Kidney (tissue), 13 donors: ENCODE measurements at regions not wholly inside any gene's neighbourhood (a gene's known extent, or its start where the extent isn't known, plus 50 kb on each side); places are given as distances from the start of the nearest gene placed in this dataset.
"Not testable (repeated sequence)": the region's sequence is repeated elsewhere in the genome, so short reads cannot be mapped to it uniquely, and the experiment has no call there.

Experiments
- DNase-seq, 5 donors: peaks; one replicate each; pipeline ENCODE4 v3.0.0-alpha.2; 2013 to 2020
- FAIRE-seq: peaks from 2 replicates; lab custom pipeline; 2012; peaks lifted over from hg19 to GRCh38; lab: Jason Lieb, UNC
- H3K27ac ChIP-seq, 2 donors: one replicate each; pipeline ENCODE4 v1.7.0; 2013; ENCODE audit warnings: low read depth in 2 of 2, low read length in 2 of 2, inconsistent platforms in 1 of 2
- H3K27me3 ChIP-seq: one replicate; pipeline ENCODE4 v1.7.1; 2013; ENCODE audit warnings: low read length, inconsistent platforms; ENCODE audit not compliant: control insufficient read depth, insufficient read depth
- H3K36me3 ChIP-seq, 3 donors: one replicate each; pipeline versions ENCODE4 v1.7.0 to v1.7.1; 2013; ENCODE audit warnings: low read length in 3 of 3, control low read depth in 1 of 3, inconsistent platforms in 1 of 3; ENCODE audit not compliant: insufficient read depth in 3 of 3, control insufficient read depth in 2 of 3
- H3K4me1 ChIP-seq, 3 donors: one replicate each; pipeline versions ENCODE4 v1.7.0 to v1.7.1; 2013; ENCODE audit warnings: low read length in 3 of 3, inconsistent platforms in 1 of 3, low read depth in 1 of 3; ENCODE audit not compliant: control insufficient read depth in 2 of 3, insufficient read depth in 2 of 3
- H3K4me3 ChIP-seq, 3 donors: one replicate each; pipeline versions ENCODE4 v1.7.0 to v1.8.1; 2013; ENCODE audit warnings: low read length in 3 of 3, control low read depth in 1 of 3, inconsistent platforms in 1 of 3
- H3K9ac ChIP-seq, 3 donors: one replicate each; pipeline versions ENCODE4 v1.7.0 to v1.7.1; 2013; ENCODE audit warnings: low read length in 3 of 3, control low read depth in 1 of 3, inconsistent platforms in 1 of 3
- H3K9me3 ChIP-seq, 3 donors: one replicate each; pipeline versions ENCODE4 v1.7.0 to v1.7.1; 2013; ENCODE audit warnings: low read length in 3 of 3, control low read depth in 1 of 3, inconsistent platforms in 1 of 3; ENCODE audit not compliant: control insufficient read depth in 2 of 3, insufficient read depth in 1 of 3
- CTCF ChIP-seq: IDR thresholded peaks from 3 replicates; pipeline ENCODE4 v1.5.1; 2012; ENCODE audit warnings: mild to moderate bottlenecking, moderate library complexity, borderline replicate concordance; ENCODE audit not compliant: insufficient read depth; ENCODE audit errors: extremely low read depth
- intact Hi-C: fragments of 100-400 bp; cut with DNase I; formaldehyde crosslinking; loops from one replicate; pipeline ENCODE4 v1.11.1; 2022
- donor health status: control.
- donor health status: control.
- donor health status: control.
- donor health status: control.
- donor health status: control.
- donor health status: DM: yes; HTN: yes; CAD: no.
- donor health status: Normal renal cell carcinoma (clear cell type).

- Histone ChIP-seq H3K9me3 (peaks cover 0 to 17% (median 4%) of the 10 kb centered on the region in 3 donors), H3K4me3 (no peak overlapping the region), H3K4me1 (no peaks in the 10 kb centered on the region), H3K27ac (no peak overlapping the region), H3K27me3 (no peaks in the 10 kb centered on the region), H3K36me3 (no peaks in the 10 kb centered on the region), H3K9ac (no peak overlapping the region)
- FAIRE-seq (no peak), DNase-seq (no peak)
- TF ChIP-seq CTCF: no peak
- intact Hi-C loops: no loop called here
Measured at GRCh38 chr5:33136785-33137184, 304.0 kb upstream of the TARS1 start.

GRCh38 chr5:33138145-33138544, 302.6 kb upstream of the TARS1 start:
- DNase-seq, H3K4me1 ChIP-seq, H3K9ac ChIP-seq, H3K36me3 ChIP-seq, H3K27ac ChIP-seq, H3K4me3 ChIP-seq, intact Hi-C loops, H3K27me3 ChIP-seq, FAIRE-seq: not testable (repeated sequence)
- peaks cover 0 to 12% (median 4%) of the 10 kb centered on the region in 3 donors for H3K9me3 ChIP-seq

- no peaks in the 10 kb centered on the region for H3K27me3 ChIP-seq
- no peak overlapping the region for H3K4me3 ChIP-seq
- H3K9ac ChIP-seq: no peak overlapping the region
- FAIRE-seq: no peak
- H3K36me3 ChIP-seq: no peaks in the 10 kb centered on the region
- no peaks in the 10 kb centered on the region for H3K4me1 ChIP-seq
- DNase-seq: no peak
- no peak for TF ChIP-seq CTCF
- intact Hi-C loops: no loop called here
- H3K27ac ChIP-seq: no peak overlapping the region
- no peaks in the 10 kb centered on the region for H3K9me3 ChIP-seq
Measured at GRCh38 chr5:33143405-33144123, 297.2 kb upstream of the TARS1 start.

- Histone ChIP-seq H3K9ac (no peak overlapping the region), H3K36me3 (no peaks in the 10 kb centered on the region), H3K27me3 (no peaks in the 10 kb centered on the region), H3K4me1 (no peaks in the 10 kb centered on the region), H3K9me3 (no peaks in the 10 kb centered on the region), H3K4me3 (no peak overlapping the region), H3K27ac (no peak overlapping the region)
- no peak for TF ChIP-seq CTCF
- DNase-seq: no peak
- no peak for FAIRE-seq
- intact Hi-C loops: no loop called here
Measured at GRCh38 chr5:33146881-33147280, 293.9 kb upstream of the TARS1 start.
